SIG-M5 treated with dmso at 0.1 percent for 504 hours (cell line): ENCODE measurements at regions not wholly inside any gene's neighbourhood (a gene's known extent, or its start where the extent isn't known, plus 50 kb on each side); places are given as distances from the start of the nearest gene placed in this dataset.
"Not testable (repeated sequence)": the region's sequence is repeated elsewhere in the genome, so short reads cannot be mapped to it uniquely, and the experiment has no call there.

ENCODE experiments used
- DNase-seq: peaks from one replicate; lab custom pipeline; 2025; ENCODE audit not compliant: unreplicated experiment; lab: John Stamatoyannopoulos, UW

GRCh38 chr15:95620934-95621579, 709.4 kb upstream of the NR2F2 start:
- peak; percentile 76 for DNase-seq

- DNase-seq: no peak
Observed at GRCh38 chr15:95622843-95623242, 707.7 kb upstream of the NR2F2 start.

DNA sequence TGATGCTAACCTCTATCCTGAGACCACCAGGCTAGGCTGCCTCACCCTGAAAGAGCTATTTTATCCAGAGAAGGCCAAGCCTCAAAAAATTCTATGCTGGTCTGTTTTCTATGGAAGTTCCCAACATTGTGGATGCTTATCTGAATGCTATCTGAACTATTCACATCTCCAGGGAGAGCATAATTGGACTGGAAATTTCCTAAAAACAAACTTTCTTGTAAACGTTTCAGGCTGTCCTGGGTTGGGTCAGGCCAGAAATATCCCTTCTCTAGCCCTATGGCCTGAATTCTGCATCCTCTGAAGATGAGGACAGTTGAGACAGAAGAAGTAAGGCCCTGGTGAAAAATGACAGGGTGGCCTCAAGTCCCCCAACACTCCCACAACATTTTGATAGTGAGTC, 706.4 kb upstream of the NR2F2 start:
- no peak for DNase-seq

- no peak for DNase-seq
Observed at GRCh38 chr15:95624616-95625361, 705.7 kb upstream of the NR2F2 start.

- no peak for DNase-seq
Observed at GRCh38 chr15:95626501-95627361, 703.8 kb upstream of the NR2F2 start.

DNA sequence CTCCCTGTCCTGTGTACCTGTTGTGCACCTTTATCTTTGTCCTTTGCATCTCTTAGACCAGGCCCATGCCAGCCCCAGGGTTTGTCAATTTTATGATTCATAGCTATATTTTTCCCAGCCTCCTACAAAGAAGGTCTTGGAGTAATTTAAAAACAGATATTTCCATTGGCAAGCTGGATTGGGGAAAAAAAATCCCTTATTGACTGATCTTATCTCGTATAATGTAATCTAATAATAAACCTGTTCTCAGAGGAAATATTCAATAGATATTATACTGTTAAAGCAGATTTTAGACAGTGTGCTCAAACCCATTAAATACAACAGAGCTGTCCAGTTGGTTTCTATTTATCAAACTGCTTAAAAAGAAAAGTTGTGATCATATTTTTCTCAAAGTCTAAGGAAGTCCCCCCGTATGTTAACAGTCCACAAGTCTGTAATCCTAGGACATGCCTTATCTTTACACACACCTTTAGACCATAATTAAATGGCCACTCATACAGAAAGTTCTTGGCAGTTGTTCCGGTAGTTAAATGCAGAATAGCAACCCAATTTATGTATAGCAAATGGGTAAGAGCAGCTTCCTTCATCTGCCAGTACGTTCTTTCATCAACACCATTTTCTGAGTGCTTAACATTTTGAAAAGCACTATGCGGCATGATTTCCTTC, 700.9 kb upstream of the NR2F2 start:
- no peak for DNase-seq

- no peak for DNase-seq
Observed at GRCh38 chr15:95630683-95631082, 699.8 kb upstream of the NR2F2 start.

GRCh38 chr15:95635666-95636065, 694.8 kb upstream of the NR2F2 start:
- DNase-seq: no peak

DNA sequence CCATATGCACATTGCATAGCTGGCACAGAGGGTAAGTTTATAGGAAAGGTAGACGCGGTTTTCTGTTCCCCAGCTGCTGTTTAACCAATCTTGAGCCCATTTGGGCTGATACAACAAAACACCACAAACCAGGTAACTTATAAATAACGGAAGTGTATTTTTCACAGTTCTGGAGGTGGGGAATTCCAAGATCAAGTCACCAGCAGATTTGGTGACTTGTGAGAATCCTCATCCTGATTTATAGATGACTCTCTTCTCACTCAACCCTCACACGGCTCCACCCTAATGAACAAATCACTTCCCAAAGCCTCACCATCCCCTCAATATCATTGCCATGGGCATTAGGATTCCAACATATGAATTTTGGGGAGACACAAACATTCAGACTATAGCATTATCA, 694.4 kb upstream of the NR2F2 start:
- DNase-seq: no peak

DNA sequence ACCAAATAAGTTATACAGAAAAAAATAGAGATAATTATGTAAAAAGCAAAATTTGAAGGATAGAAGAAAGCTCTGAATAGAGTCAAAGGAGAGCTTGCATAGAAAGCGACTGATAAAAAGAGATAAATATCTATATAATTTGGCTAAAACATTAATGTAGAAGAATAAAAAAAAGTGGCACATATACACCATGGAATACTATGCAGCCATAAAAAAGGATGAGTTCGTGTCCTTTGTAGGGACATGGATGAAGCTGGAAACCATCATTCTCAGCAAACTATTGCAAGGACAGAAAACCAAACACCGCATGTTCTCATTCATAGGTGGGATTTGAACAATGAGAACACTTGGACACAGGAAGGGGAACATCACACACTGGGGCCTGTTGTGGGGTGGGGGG, 693.3 kb upstream of the NR2F2 start:
- not testable (repeated sequence) for DNase-seq

GRCh38 chr15:95639208-95639607, 691.3 kb upstream of the NR2F2 start:
- no peak for DNase-seq

- no peak for DNase-seq
Observed at GRCh38 chr15:95644100-95644875, 686.2 kb upstream of the NR2F2 start.

DNA sequence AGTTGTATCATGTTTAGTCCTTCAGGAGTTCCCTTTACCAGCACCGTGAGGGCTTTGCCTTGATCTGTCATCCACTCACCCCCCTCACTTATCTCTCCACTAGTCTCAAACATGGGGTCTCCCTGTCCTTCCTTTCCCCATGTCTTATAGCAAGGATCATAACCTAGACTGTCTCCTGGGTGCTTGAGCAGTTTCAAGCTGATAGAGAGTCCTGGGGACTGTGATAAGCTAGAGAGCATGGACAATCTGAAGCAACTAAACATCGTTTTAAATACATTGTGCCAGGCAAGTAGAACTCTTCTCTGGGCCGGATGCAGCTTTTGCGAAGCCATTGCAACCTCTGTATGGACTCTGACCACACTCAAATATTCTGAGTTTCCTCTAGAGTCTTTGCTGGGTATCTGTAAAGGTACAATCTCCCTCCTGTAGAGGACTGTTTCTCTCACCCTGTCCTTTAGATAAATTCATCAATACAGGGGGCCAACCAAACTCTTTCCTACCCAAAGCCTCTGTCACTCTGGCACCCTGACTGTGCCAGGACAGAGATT, 684.6 kb upstream of the NR2F2 start:
- no peak for DNase-seq

- no peak for DNase-seq
Observed at GRCh38 chr15:95646484-95647273, 683.8 kb upstream of the NR2F2 start.

- DNase-seq: no peak
Observed at GRCh38 chr15:95647531-95648277, 682.8 kb upstream of the NR2F2 start.

DNA sequence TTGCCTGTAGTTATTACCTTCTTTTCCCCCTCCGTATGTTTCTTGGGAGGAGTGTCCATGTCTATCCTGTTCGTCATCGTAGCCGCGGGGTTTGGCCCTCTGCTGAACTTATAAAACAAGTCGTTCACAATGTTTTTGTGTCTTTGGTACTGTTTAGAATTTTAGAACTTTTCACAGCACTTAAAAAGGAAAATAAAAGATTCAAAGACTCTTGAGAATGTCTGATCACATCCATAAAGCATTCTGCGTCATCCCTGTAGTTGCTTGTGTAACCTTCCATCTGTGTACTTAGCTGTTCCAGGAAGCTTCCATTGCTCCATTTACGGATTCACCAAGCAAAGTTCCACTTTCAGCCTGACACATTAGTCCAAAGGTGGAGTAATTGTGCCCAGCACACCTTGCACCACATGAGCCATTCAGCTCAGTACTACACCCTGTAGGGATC, 677.1 kb upstream of the NR2F2 start:
- DNase-seq: no peak

GRCh38 chr15:95655089-95655607, 675.4 kb upstream of the NR2F2 start:
- no peak for DNase-seq

DNA sequence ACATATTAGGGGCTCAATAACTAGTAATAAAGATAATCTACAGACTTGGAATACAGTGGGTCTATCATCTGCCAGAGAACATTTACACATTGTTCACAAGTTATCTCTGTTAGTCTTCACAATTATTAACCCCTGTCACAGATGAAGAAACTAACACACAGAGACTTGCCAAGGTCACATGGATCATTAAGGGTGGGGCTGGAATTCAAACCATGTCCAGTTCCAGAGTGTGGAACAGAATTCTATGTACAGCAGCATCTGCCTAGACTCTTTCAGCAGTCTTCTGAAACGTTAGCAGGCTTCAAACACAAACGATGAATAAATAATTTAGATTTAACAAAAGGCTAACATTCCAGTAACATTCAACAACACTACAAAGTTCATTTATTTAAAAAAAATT, 673.9 kb upstream of the NR2F2 start:
- DNase-seq: no peak
